NCI-H1417 treated with DMSO at 0.1 percent for 48 hours (cell line): ENCODE measurements at regions not wholly inside any gene's neighbourhood (a gene's known extent, or its start where the extent isn't known, plus 50 kb on each side); places are given as distances from the start of the nearest gene placed in this dataset.

Experiments
- DNase-seq: peaks from one replicate; lab custom pipeline; 2025; lab: John Stamatoyannopoulos, UW

GRCh38 chr15:89421219-89421618 is 75.2 kb downstream of the RHCG start:
- DNase-seq, result no peak

DNA sequence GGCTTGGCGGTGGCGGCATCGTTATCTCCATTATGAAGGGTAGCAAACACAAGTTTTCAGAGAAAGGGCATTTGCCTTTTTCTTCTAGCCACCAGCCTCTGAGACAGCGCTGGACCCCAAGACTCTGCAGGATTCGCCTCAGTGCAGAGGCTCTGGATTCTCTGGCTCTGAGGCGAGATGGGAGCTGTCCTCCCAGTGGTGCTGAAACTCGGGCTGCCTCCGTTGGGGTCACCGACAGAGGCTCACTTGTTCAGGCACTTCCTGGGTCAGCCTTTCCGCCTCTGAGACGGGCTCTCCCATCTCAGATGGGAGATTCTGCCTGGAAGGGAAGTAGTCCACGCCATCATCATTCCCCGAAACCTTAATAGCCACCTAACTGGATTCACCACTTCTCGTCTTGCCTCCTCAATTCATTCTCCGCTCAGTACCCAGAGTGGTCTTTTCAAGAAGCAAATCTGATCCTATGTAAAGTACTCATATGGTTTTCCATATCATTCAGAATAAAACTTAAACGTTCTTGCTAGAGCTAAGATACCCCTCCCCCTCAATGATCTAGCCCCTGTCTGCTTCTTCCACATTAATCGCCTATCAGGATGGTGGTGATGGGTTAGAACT is 76.9 kb downstream of the RHCG start:
- no peak for DNase-seq

- no peak for DNase-seq
Measured at GRCh38 chr15:89417206-89417725, 79.1 kb downstream of the RHCG start.

- DNase-seq, result no peak
Measured at GRCh38 chr15:89416339-89417183, 79.8 kb downstream of the RHCG start.

GRCh38 chr15:89414571-89414970 is 79.9 kb upstream of the POLG start:
- DNase-seq, result no peak

- no peak for DNase-seq
Measured at GRCh38 chr15:89413877-89414276, 79.3 kb upstream of the POLG start.

- no peak for DNase-seq
Measured at GRCh38 chr15:89412905-89413411, 78.3 kb upstream of the POLG start.

GRCh38 chr15:89410039-89410435 is 75.4 kb upstream of the POLG start:
- DNase-seq, result no peak

DNA sequence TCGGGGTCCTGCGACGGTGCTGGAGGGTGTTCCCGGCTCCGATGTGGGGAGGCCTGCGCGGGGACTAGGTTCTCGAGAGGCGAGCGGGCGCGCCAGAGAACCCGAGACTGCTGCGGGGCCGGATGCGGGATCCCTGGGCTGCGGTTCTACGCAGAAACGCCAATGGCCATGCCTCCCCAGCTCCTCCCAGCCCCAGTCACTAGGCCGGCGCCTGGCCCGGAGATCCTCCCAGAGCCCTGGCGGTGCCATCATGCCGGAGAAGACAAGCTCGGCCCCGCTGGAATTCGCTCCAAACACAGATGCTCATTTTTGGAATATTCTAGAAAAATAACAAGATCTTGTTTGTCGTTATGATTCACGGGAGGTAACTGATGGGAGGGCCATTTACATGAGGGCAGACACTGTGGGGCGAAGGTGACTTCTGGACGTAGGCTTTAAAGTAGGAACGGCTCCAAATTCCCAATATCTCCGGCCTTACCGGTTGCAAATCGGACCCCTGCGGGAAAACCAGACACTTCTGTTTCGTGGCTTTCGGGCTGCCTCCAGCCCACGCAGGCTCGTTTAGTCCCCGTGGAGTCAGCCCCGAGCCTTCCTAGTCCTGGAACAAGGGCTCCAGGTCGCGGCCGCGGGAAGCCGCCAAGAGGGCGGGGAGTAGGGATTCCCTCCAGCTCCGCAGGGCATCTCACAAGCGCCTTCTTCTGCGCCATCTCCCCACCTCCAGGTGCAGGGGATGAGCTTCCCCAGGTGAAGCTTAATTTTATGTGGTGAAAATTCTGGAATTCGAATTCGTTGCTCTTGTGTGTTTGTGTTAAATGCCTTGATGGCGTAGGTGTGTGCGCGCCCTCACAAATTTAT is 74.8 kb upstream of the POLG start:
- no peak for DNase-seq

GRCh38 chr15:89408372-89409183 is 74.0 kb upstream of the POLG start:
- no peak for DNase-seq

DNA sequence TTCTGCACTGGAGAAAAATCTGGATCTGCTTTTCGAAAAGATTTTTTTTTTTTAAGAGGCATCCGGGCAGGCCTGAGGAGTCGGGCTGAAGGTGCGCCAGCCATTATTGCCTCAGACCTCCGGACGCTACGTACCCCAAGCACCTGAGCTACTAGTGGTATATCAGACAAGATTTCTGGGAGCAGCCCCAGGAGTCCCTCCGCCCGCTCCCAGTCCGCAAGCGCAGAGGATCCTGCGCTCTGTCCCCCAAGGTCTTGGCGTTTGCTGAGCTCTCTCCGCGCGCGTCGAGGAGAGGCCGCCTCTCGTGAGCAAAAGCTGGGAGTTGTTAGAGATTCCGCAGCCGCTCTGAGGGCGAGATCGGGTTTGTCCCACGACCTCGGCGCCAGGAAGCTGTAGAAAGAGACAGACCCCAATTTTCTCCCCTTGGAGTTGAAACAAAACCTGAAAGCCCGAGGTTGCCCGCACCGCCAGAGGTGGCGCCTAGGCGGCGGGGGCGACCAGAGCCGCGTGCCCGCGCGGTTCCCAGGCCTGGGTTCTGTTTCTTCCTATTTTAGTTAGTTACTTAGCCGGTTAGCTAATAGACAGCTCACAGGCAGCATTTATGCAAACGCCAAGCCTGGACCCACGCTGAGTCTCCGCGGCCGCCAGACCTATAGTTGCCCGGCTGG is 72.5 kb upstream of the POLG start:
- no peak for DNase-seq

GRCh38 chr15:89406218-89406939 is 71.8 kb upstream of the POLG start:
- DNase-seq, result no peak

DNA sequence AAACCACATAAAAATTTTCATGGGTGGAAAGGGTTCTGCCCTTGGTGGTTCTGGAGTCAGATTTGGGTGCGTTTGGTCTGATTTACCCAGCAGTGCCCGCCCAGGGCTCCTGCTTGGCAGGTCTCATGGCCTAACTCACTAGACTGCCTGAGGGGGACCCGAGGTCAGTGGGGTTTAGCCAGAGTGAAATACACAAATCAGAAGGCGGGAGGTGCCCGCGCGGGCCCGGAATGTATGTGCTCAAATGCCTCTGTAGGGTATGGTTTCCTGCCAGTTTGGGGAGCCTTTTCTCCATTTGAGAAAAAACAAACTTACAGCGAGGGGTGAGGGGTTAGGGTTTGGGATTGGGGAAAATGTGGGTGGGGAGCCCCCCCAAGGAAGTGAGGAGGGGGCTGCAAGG is 70.9 kb upstream of the POLG start:
- no peak for DNase-seq

GRCh38 chr15:89404023-89404422 is 69.4 kb upstream of the POLG start:
- no peak for DNase-seq

- no peak for DNase-seq
Measured at GRCh38 chr15:89402518-89402805, 67.8 kb upstream of the POLG start.

DNA sequence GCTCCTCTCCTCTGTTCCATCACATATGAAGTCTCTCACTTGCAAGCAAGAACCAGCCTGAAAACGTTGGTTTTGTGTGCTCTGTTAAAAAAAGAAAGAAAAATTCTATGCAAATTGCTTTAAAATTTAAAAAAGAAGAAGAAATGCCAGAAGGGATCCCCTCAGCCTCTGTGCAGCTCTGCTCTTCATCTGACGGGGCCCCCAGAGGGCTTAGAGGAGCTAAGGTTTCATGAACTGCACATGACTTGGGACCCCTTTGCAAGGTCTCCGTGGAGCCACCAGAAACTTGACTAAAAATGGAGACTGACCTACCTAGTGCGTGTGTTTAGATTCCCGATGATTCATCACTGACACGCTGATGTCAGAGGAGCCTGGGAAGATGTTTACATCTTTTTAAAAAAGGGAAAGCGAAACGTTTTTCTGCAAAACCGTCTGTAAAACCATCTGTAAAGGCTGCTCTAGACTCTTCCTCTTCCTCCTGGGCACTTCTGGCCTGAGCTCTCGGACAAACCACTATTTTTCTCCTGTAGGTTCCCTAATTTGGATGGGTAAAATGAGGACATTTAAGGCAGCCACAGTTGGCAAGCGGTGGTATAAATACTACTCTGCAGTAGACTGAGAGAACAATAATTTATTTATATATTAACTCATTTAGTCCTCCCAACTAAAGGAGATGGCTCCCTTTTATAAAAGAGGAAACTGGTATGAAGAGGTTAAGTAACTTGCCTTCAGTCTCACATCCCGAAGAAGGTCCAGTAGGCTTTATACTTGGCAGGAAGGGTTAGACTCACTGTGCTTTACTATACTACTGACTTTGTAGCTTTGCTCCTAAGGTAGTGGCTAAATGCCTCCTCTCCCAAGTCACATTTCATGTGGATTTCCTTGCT is 67.2 kb upstream of the POLG start:
- DNase-seq, result no peak

DNA sequence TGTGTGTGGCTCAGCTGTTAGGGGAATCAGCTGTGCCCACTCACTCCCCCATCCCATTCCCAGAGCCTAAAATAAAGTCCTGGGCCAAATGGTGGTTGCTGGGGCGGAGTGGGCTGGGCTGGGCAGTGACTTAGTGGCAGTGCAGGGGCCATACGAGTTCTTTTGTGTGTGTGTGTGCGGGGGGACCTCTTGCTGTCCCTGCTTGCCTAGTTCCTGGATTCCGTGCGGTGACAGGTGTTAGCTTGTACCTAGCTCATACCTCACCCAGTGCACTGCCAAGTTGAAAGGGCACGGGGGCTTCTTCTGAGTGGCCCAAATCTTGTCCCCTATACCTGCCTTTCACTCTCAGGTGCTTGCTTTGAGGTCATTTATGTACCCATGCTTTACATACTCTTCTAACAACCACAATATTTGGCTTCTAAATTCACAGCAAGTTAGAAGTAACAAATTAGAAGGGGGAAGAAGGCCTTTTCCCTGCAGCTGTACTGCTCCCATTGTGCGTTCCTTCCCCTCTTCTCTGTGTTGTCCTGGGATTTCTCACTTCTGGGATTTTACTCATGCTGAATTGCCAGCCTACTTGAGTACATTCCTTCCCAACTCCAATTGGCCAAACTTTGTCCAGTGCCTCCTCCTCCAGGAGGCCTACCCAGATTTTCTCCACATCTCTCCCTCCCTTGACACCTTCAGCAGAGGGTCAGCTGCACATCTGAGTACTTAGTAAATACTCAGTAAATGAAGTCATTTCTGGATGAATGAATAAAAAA is 66.3 kb upstream of the POLG start:
- DNase-seq, result no peak

- no peak for DNase-seq
Measured at GRCh38 chr15:89400116-89400781, 65.6 kb upstream of the POLG start.
